ENCODE measurements at regions not wholly inside any gene's neighbourhood (a gene's known extent, or its start where the extent isn't known, plus 50 kb on each side); places are given as distances from the start of the nearest gene placed in this dataset.

DNA sequence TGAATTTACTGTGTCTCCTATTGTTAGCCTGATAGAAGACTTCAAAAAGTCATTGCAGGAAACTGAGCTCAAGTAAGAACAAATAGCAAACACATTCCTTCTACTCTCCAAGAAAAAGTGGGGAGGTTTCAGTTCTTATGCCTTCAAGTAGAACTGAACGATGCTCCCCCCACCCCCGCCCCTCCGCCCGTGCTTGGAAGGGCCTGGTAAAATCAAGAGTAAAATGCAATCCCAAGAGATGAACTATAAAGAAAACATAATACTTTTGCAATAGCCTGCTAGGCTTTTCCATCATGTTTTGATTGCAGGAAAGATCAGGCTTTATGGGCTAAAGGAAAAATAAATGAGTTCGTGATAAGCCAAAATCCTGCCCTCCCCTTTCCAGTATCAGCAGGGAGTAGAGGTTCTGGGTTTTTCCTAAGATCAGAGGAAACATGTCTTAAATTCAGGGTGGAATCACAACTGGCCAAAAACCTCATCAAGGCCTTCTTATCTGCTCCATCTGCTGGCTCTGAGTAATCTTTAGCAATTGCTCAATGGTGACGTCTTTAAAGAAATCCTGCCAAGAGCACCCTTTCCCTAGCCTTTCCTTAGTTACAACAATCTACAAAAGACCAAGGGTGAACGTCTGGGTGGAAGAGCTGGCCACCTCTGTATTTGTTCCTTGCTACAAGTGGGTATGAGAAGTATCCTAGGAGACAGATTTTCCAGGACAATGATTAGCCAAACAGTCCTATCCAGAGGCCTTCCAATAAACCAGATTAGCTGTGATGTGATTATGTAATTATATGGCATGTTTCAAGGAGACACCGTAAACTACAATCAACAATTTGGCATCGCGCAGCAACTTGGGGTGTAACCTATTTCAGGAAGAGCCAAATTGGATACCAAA is 66.3 kb upstream of the FAM9C start:
- no peak for DNase-seq (ENCODE audit: low spot score)
- TF ChIP-seq ZNF416 (CRISPR knock-in tag; IDR thresholded peaks at IDR 0.05) (no peak), RELA (CRISPR knock-in tag; IDR thresholded peaks at IDR 0.05; ENCODE audit: borderline replicate concordance) (no peak)
- TF ChIP-seq, protein P1, sequence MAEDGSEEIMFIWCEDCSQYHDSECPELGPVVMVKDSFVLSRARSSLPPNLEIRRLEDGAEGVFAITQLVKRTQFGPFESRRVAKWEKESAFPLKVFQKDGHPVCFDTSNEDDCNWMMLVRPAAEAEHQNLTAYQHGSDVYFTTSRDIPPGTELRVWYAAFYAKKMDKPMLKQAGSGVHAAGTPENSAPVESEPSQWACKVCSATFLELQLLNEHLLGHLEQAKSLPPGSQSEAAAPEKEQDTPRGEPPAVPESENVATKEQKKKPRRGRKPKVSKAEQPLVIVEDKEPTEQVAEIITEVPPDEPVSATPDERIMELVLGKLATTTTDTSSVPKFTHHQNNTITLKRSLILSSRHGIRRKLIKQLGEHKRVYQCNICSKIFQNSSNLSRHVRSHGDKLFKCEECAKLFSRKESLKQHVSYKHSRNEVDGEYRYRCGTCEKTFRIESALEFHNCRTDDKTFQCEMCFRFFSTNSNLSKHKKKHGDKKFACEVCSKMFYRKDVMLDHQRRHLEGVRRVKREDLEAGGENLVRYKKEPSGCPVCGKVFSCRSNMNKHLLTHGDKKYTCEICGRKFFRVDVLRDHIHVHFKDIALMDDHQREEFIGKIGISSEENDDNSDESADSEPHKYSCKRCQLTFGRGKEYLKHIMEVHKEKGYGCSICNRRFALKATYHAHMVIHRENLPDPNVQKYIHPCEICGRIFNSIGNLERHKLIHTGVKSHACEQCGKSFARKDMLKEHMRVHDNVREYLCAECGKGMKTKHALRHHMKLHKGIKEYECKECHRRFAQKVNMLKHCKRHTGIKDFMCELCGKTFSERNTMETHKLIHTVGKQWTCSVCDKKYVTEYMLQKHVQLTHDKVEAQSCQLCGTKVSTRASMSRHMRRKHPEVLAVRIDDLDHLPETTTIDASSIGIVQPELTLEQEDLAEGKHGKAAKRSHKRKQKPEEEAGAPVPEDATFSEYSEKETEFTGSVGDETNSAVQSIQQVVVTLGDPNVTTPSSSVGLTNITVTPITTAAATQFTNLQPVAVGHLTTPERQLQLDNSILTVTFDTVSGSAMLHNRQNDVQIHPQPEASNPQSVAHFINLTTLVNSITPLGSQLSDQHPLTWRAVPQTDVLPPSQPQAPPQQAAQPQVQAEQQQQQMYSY (CRISPR knock-in tag; IDR thresholded peaks at IDR 0.05): no peak
- POLR2A ChIA-PET: interaction anchor here (0.6 kb wide), 1 partner anchor 10 kb away, joined by 5 read pairs; no protein-coding TSS in a partner anchor
- no peak overlapping the region for H3K27ac Mint-ChIP-seq
- CTCF ChIA-PET: no interaction called here
- peaks cover 8% of the 10 kb centered on the region; the same call in 1 of the 2 replicates for H3K4me1 Mint-ChIP-seq
- H3K27me3 Mint-ChIP-seq (ENCODE audit: low read depth): no peaks in the 10 kb centered on the region
- no peak for ATAC-seq
- H3K36me3 Mint-ChIP-seq: peaks cover 6% of the 10 kb centered on the region; the same call in 1 of the 2 replicates
- peaks cover 5% of the 10 kb centered on the region for H3K9me3 Mint-ChIP-seq
- H3K4me3 Mint-ChIP-seq: no peak overlapping the region

- H3K9me3 Mint-ChIP-seq: peaks cover 5% of the 10 kb centered on the region
- POLR2A ChIA-PET: no interaction called here
- H3K4me1 Mint-ChIP-seq: peaks cover 8% of the 10 kb centered on the region; the same call in 1 of the 2 replicates
- CTCF ChIA-PET: no interaction called here
- H3K4me3 Mint-ChIP-seq: no peak overlapping the region
- no peaks in the 10 kb centered on the region for H3K27me3 Mint-ChIP-seq (ENCODE audit: low read depth)
- no peak overlapping the region for H3K27ac Mint-ChIP-seq
- no peak for TF ChIP-seq SP1 (CRISPR knock-in tag; conservative IDR thresholded peaks at IDR 0.05)
- TF ChIP-seq ERG (CRISPR knock-in tag; IDR thresholded peaks at IDR 0.05): no peak
- TF ChIP-seq ZBTB21 (CRISPR knock-in tag; IDR thresholded peaks at IDR 0.05; ENCODE audit: borderline replicate concordance): no peak
- TF ChIP-seq E2F4 (CRISPR knock-in tag; IDR thresholded peaks at IDR 0.05; ENCODE audit: borderline replicate concordance, low read depth): no peak
- TF ChIP-seq, protein P2, sequence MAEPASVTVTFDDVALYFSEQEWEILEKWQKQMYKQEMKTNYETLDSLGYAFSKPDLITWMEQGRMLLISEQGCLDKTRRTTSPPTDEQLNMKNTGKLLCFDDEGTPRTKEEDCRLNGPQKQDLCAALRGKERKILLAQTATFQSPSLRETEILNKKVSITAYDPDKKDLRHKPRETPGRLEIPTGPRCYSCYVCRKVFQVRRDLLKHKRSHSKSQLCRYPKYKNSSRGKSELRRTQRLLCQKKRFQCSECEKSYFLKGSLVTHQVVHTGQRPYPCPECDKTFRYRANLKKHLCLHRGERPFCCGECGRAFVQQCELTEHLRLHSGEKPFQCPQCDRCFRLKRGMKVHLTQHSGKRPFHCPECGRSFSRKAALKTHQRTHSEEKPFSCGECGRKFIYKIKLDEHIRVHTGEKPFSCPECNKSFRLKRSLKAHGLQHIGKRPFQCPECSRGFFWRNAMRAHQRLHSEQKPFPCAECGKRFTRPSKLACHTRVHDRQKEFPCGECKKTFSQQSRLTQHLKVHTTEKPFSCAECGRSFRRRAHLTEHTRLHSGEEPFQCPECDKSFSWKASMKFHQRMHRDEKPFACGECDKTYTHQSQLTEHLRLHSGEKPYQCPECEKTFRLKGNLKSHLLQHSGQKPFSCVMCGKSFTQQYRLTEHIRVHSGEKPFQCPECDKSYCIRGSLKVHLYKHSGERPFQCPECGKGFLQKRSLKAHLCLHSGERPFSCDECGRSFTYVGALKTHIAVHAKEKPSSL (CRISPR knock-in tag; conservative IDR thresholded peaks at IDR 0.05): no peak
- no peak for TF ChIP-seq USF1 (CRISPR knock-in tag; IDR thresholded peaks at IDR 0.05)
- no peak for TF ChIP-seq ZNF232 (CRISPR knock-in tag; IDR thresholded peaks at IDR 0.05)
- no peak for TF ChIP-seq MYBL2 (CRISPR knock-in tag; IDR thresholded peaks at IDR 0.05)
- TF ChIP-seq ZNF281 (CRISPR knock-in tag; IDR thresholded peaks at IDR 0.05): no peak
- TF ChIP-seq NR2C2 (CRISPR knock-in tag; IDR thresholded peaks at IDR 0.05): no peak
- TF ChIP-seq ZNF263 (CRISPR knock-in tag; IDR thresholded peaks at IDR 0.05; ENCODE audit: low read depth): no peak
- TF ChIP-seq, protein P3, sequence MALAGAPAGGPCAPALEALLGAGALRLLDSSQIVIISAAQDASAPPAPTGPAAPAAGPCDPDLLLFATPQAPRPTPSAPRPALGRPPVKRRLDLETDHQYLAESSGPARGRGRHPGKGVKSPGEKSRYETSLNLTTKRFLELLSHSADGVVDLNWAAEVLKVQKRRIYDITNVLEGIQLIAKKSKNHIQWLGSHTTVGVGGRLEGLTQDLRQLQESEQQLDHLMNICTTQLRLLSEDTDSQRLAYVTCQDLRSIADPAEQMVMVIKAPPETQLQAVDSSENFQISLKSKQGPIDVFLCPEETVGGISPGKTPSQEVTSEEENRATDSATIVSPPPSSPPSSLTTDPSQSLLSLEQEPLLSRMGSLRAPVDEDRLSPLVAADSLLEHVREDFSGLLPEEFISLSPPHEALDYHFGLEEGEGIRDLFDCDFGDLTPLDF (CRISPR knock-in tag; IDR thresholded peaks at IDR 0.05): no peak
- no peak for TF ChIP-seq ATF3 (CRISPR knock-in tag; conservative IDR thresholded peaks at IDR 0.05)
- H3K36me3 Mint-ChIP-seq: peaks cover 6% of the 10 kb centered on the region; the same call in 1 of the 2 replicates
- ATAC-seq (no peak), DNase-seq (ENCODE audit: low spot score) (no peak)
These were observed 65.4 kb upstream of the FAM9C start for GRCh38 chrX:13109817-13110216.

Measured in WTC11 (cell line).